ENCODE measurements at regions not wholly inside any gene's neighbourhood (a gene's known extent, or its start where the extent isn't known, plus 50 kb on each side); places are given as distances from the start of the nearest gene placed in this dataset.
"Not testable (repeated sequence)": the region's sequence is repeated elsewhere in the genome, so short reads cannot be mapped to it uniquely, and the experiment has no call there.

GRCh38 chr6:54440549-54440948, 132.3 kb downstream of the TINAG start:
- DNase-seq: no peak

DNA sequence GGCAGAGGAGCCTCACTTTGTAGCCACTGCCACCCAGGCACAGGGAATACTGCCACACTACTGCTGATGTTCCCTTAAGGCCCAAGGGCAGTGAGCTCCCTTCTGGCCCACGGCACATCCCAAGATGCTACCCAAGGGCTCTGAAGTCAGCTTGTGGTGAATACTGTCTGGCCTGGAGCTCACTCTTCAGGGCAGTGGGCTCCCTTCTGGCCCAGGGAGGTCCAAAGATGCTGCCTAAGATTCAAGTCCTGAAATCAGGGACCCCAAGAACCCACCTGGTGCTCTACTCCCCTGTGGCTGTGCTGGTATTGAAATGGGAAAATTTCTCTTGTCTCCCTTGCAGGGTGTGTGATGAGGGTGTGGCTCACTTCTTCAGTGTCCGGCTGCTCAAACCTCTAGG, 132.8 kb downstream of the TINAG start:
- no peak for DNase-seq

- no peak for DNase-seq
Measured at GRCh38 chr6:54441687-54442248, 133.5 kb downstream of the TINAG start.

DNA sequence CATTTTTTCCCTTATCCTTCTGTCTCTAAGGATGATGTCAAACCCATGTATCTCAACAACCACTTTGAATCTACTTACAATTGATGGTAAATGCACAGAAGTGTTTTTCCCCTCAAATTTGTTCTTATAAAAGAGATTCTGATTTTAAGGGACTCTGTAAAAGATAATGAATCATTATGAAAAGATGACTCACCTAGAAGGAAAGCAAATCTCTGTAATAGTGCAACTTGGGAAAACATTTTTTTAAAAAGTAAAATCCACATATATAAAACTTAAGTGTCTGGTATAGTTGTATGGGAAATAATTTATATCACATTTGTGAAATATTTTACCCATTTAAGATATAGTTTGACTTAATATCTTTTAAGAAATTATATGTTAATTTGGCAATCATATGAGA, 137.0 kb downstream of the TINAG start:
- DNase-seq: no peak

- DNase-seq: no peak
Measured at GRCh38 chr6:54448617-54449016, 140.4 kb downstream of the TINAG start.

DNA sequence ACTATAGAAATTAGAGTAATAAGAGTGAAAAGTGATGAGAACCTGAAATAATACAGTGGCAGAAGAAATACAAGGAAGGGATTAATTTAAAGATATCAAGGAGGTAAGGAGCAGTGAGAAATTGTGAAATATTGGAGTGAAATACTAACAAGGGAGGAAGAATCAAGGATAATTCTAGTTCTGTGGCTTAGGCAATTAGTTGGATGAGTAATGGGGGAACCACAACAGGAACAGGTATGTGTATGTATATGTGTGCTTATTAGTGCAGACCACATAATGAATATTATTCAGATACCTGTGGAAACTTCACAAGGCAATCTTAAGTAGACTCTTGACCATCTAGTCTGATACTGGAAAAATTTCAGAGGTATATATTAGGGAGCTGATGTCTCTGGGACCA, 143.3 kb downstream of the TINAG start:
- no peak for DNase-seq

- DNase-seq: no peak
Measured at GRCh38 chr6:54463354-54464024, 155.2 kb downstream of the TINAG start.

GRCh38 chr6:54465649-54466300, 157.5 kb downstream of the TINAG start:
- DNase-seq: no peak

DNA sequence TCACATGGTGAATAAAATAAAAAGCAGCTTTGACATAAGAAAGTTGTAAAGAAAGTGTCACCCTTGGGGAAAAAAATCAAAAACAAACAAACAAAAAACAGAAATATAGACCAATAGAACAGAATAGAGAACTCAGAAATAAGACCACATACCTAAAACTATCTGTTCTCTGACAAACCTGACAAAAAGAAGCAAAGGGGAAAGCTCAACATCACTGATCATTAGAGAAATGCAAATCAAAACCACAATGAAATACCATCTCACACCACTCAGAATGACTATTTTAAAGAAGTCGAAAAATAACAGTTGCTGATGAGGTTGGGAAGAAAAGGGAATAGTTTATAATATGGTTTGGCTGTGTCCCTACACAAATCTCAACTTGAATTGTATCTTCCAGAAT, 159.1 kb downstream of the TINAG start:
- no peak for DNase-seq

GRCh38 chr6:54473328-54473727, 165.1 kb downstream of the TINAG start:
- no peak for DNase-seq

GRCh38 chr6:54474898-54475297, 166.7 kb downstream of the TINAG start:
- no peak for DNase-seq

DNA sequence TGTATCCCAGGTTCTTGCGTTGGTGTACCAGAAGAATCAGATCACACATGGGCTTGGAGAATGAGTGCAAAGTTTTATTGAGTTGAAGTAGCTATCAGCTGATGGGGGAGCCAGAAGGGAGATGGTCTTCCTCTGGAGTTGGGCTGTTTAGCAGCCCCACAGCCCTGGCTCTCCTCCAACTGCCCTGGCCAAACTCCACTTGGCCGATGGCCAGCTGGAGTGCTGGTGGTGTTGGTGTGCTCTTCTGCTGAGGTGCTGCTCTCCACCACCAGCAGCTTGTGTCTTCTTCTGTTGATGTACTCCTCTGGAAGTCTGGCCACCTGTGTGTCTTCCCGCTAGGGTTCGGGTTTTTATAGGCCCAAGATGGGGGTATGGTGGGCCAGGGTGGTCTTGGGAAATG, 172.8 kb downstream of the TINAG start:
- DNase-seq: no peak

- DNase-seq: no peak
Measured at GRCh38 chr6:54491431-54491830, 183.2 kb downstream of the TINAG start.

DNA sequence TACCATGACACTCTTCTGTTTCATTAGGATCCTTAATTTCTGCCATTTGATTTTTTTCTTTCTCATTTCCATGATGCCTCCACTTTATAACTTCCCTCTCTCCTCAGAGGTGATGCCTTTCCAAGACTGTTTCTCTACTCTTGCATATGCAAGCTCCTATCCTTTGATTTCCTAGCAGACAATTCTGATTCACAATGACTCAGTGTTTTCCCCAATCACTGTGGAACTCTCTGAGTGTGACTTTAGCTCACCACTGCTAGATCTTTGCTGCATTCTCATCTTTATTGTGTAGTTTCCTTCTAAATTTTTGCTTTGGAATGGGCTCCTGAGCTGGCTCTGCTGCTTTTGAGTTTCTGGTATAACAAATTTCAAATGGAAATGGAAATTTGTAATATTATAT, 184.9 kb downstream of the TINAG start:
- DNase-seq: no peak

DNA sequence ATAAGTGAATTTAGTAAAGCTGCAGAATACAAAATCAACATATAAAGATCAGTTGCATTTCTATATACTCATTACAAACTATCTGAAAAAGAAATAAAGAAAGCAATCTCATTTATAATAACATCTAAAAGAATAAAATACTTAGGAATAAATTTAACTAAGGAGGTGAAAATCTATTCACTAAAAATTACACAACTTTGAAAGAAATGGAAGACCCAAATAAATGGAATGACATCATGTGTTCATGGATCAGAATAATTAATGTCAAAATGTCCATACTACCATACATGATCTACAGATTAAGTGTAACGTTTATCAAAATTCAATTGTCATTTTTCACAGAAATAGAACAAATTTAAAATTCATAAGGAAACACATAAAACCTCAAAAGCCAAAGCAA, 194.9 kb downstream of the TINAG start:
- no peak for DNase-seq

GRCh38 chr6:54515013-54515412, 206.8 kb downstream of the TINAG start:
- DNase-seq: peak; percentile 57

DNA sequence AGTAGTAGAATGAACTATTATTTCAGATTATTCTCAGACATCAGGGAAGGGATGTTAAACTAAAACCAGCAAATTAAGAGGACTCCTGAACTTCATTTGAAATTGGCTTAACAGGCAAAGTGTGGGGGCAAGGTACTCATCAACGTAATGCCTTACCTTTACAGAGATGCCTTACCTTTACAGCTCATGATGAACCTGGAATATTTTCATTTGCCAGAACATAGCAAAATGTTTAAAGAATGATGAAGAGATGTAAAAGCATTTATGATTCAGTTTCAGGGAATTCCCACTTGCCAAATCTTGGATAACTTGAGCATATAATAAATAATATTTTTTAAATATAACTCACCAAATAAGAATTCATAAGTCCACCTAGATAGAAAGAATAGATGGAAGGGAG, 207.5 kb downstream of the TINAG start:
- DNase-seq: no peak

GRCh38 chr6:54516321-54516720, 208.1 kb downstream of the TINAG start:
- DNase-seq: peak; percentile 7

DNA sequence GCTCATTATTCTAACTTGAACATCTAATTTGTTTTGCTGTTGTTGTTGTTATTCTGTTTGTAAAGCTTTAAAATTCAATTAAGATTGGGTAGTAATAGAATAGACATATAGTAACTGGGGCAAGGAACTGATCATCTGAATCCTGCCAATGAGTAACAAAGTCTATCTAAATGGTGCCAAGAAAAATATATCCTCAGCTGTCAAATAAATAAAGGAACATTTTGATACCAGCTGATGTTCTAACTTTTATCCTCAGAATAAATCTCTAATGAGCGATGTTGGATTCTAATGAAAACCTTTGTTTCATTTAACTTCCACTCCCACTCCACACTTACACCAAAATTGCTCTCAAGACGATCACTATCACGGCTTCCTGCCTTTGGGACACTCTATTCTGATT, 210.9 kb downstream of the TINAG start:
- DNase-seq: no peak

GRCh38 chr6:54525731-54526130, 217.5 kb downstream of the TINAG start:
- DNase-seq: no peak

DNA sequence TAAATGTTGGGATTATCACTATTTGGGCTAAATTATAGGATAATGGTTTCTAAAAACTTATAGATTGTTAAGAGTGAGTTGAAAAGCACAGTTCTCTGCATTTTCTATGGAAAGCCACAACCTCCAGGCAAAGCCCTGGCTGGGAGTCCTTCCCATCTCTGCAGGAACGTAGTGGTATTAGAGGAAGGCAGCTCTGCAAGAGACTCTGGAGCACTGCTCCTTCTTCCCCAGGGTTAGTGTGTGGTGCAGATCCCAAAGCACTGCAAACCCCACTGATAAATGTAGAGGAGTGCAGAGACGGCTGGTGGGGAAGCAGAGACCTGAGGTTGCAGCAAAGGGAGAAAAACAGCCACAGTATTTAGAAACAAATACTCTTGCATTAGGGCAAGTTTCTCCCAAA, 225.3 kb downstream of the TINAG start:
- no peak for DNase-seq

GRCh38 chr6:54535568-54535967, 227.3 kb downstream of the TINAG start:
- no peak for DNase-seq

DNA sequence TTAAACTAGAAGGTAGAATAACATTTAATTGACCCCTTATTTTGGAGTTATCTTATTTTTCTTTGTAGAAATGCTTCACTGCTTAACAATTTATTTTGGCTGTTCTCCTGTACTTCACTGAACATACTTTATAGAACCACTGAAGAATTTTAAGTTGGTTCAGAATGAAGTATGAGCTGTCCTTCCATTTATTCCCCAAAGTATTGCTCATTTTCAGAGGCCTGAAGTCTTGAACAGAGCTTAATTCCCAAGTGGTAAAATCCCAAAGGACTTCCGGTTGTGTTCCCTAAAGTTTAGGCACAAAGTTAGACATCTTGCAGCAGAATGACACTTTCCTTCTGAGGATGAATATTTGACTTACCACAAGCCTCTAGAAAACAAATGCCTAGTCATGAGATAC, 233.3 kb downstream of the TINAG start:
- DNase-seq: no peak

- no peak for DNase-seq
Measured at GRCh38 chr6:54559136-54559535, 250.9 kb downstream of the TINAG start.

DNA sequence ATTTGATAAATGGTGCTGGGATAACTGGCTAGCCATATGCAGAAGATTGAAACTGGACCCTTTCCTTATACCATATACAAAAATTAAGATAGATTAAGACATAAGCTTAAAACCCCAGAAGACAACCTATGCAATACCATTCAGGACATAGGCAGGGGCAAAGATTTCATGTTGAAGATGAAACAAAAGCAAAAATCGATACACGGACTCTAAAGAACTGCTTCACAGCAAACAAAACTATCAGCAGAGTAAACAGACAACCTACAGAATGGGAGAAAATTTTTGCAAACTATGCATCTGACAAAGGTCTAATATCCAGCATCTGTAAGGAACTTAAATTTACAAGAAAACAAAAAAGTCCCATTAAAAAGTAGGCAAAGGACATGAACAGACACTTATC, 255.9 kb downstream of the TINAG start:
- not testable (repeated sequence) for DNase-seq
